ENCODE measurements at regions not wholly inside any gene's neighbourhood (a gene's known extent, or its start where the extent isn't known, plus 50 kb on each side); places are given as distances from the start of the nearest gene placed in this dataset.

DNA sequence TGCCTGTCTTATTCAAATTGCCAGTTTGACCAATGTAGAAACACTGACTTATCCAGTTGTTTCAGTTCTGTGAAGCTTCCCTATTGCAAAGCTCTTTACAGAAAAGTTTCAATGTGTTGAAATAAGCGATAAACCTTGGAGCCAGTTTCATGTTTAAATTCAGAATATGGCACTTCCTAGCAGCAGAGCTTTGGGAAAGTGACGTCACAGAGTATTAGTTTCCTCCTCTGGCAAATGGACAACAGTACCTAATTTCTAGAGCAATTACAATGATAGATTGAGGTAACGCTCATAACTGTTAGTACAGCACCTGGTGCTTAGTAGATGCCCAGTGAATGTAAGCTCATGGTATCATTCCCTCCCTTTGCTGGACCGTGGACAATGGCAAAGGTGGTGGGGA, 527.5 kb upstream of the DAB1 start:
- no TSS peak for BruUV-seq (replicated peaks)
- 4% methylated on average over 4 of the region's 4 CpGs for WGBS (ENCODE audit: insufficient coverage, low coverage, missing lambda C conversion rate)
- intact Hi-C loops (cut with micrococcal nuclease), result no loop called here

More for the DNA sequence above, 527.5 kb upstream of the DAB1 start:
- H3K9me3 ChIP-seq (replicated peaks; ENCODE audit: control insufficient read depth, insufficient read depth, low read depth, low read length), result no peaks in the 10 kb centered on the region
- no peaks in the 10 kb centered on the region for H4K20me1 ChIP-seq (replicated peaks; ENCODE audit: control insufficient read depth, insufficient read depth, low read length)
- no peaks in the 10 kb centered on the region for H3K36me3 ChIP-seq (ENCODE audit: control insufficient read depth, insufficient read depth, low read length)
- ATAC-seq (no peak), DNase-seq (ENCODE audit: extremely low read depth in 1 of 4, low spot score in 3 of 4) (no peak), FAIRE-seq (no peak)
- no peaks in the 10 kb centered on the region for H3K79me2 ChIP-seq (ENCODE audit: control insufficient read depth, insufficient read depth, low read length)
- in situ Hi-C loops (cut with MboI), result no loop called here
- H3K27ac ChIP-seq (ENCODE audit: extremely low read depth, low read depth, low read length), result no peak overlapping the region
- no peak overlapping the region for H2AFZ ChIP-seq (ENCODE audit: low read depth, low read length)
- no peak overlapping the region for H3K4me2 ChIP-seq (ENCODE audit: insufficient read depth, low read length)
- no peak overlapping the region for H3K9ac ChIP-seq (ENCODE audit: insufficient read depth in 1 of 2, low read depth in 2 of 2, low read length in 2 of 2)
- CTCF ChIA-PET (ENCODE audit: low intra/inter-chr PET ratio), result no interaction called here
- no peak for TF ChIP-seq TCFL5 (CRISPR knock-in tag; conservative IDR thresholded peaks at IDR 0.05)
- no peak for TF ChIP-seq XRCC5 (IDR thresholded peaks at IDR 0.05; ENCODE audit: low read depth, low read length)
- TF ChIP-seq DDX20 (tag; IDR thresholded peaks at IDR 0.05; ENCODE audit: low read depth), result no peak
- no peak for TF ChIP-seq ZNF695 (CRISPR knock-in tag; IDR thresholded peaks at IDR 0.05)
- TF ChIP-seq STAT5A (IDR thresholded peaks at IDR 0.05; ENCODE audit: borderline replicate concordance, low read length), result no peak
- no peak for TF ChIP-seq NCOA6 (IDR thresholded peaks at IDR 0.05)
- TF ChIP-seq ZNF311 (CRISPR knock-in tag; IDR thresholded peaks at IDR 0.05), result no peak
- no peak for TF ChIP-seq HMGN3 (IDR thresholded peaks at IDR 0.05; ENCODE audit: borderline replicate concordance, extremely low read depth, insufficient read length, low read depth, low read length)
- no peak for TF ChIP-seq CBFA2T3 (IDR thresholded peaks at IDR 0.05)
- TF ChIP-seq MAFF (IDR thresholded peaks at IDR 0.05; ENCODE audit: low read length), result no peak
- TF ChIP-seq, protein P1, sequence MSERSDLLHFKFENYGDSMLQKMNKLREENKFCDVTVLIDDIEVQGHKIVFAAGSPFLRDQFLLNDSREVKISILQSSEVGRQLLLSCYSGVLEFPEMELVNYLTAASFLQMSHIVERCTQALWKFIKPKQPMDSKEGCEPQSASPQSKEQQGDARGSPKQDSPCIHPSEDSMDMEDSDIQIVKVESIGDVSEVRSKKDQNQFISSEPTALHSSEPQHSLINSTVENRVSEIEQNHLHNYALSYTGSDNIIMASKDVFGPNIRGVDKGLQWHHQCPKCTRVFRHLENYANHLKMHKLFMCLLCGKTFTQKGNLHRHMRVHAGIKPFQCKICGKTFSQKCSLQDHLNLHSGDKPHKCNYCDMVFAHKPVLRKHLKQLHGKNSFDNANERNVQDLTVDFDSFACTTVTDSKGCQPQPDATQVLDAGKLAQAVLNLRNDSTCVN (CRISPR knock-in tag; IDR thresholded peaks at IDR 0.05), result no peak
- no peak for TF ChIP-seq ZKSCAN3 (CRISPR knock-in tag; IDR thresholded peaks at IDR 0.05)
- TF ChIP-seq ELF1 (tag; IDR thresholded peaks at IDR 0.05), result no peak
- TF ChIP-seq, protein P2, sequence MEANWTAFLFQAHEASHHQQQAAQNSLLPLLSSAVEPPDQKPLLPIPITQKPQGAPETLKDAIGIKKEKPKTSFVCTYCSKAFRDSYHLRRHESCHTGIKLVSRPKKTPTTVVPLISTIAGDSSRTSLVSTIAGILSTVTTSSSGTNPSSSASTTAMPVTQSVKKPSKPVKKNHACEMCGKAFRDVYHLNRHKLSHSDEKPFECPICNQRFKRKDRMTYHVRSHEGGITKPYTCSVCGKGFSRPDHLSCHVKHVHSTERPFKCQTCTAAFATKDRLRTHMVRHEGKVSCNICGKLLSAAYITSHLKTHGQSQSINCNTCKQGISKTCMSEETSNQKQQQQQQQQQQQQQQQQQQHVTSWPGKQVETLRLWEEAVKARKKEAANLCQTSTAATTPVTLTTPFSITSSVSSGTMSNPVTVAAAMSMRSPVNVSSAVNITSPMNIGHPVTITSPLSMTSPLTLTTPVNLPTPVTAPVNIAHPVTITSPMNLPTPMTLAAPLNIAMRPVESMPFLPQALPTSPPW (CRISPR knock-in tag; IDR thresholded peaks at IDR 0.05), result no peak
- no peak for TF ChIP-seq HDAC3 (IDR thresholded peaks at IDR 0.05; ENCODE audit: borderline replicate concordance, partially characterized antibody)
- no peak for TF ChIP-seq MEF2D (tag; conservative IDR thresholded peaks at IDR 0.05; ENCODE audit: low read depth)
- no peak for TF ChIP-seq ZNF253 (CRISPR knock-in tag; conservative IDR thresholded peaks at IDR 0.05)
- TF ChIP-seq FOXA1 (IDR thresholded peaks at IDR 0.05; ENCODE audit: borderline replicate concordance), result no peak
- no peak for TF ChIP-seq HDAC1 (IDR thresholded peaks at IDR 0.05)
- no peak for TF ChIP-seq ZNF24 (IDR thresholded peaks at IDR 0.05)
- no peaks in the 10 kb centered on the region for H3K9me1 ChIP-seq (ENCODE audit: control insufficient read depth, insufficient read depth, low read length)
- H3K4me1 ChIP-seq (replicated peaks in 1 of 2; ENCODE audit: control insufficient read depth in 2 of 2, insufficient read depth in 2 of 2, low read length in 2 of 2), result no peaks in the 10 kb centered on the region
- no peaks in the 10 kb centered on the region for H3K27me3 ChIP-seq (ENCODE audit: control insufficient read depth in 2 of 2, insufficient read depth in 2 of 2, low read length in 2 of 2)
- H3K4me3 ChIP-seq, result no peak overlapping the region
- POLR2A ChIA-PET, result interaction anchor here (0.6 kb wide), 1 partner anchor 53 kb away, joined by 4 read pairs; no protein-coding TSS in a partner anchor

Data from K562 (cell line).